ENCODE measurements at regions not wholly inside any gene's neighbourhood (a gene's known extent, or its start where the extent isn't known, plus 50 kb on each side); places are given as distances from the start of the nearest gene placed in this dataset.

DNA sequence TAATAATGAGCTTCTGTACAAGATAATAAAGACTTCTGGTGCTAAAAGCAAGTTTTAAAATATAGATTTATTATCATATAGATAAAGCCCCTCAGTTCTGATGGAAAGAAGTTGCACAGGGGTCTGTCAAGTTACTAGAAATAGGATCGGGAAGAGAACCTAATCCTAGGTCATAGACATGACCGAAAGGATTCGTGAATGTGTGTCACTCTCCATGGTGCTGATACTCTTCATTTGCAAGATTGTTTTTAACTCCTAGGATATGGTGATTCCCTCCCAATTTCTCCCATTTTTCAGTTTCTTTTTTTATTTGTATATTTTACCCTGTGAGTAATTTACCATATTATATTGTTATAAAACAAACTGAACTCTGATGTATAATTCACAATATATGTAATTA lies 58.9 kb upstream of the CTNNA2 start:
- Histone ChIP-seq H3K36me3 (replicated peaks in 1 of 2) (no peaks in the 10 kb centered on the region), H3K27ac (no peak overlapping the region), H3K4me3 (no peak overlapping the region), H3K27me3 (no peaks in the 10 kb centered on the region), H3K9me3 (replicated peaks in 1 of 3) (no peaks in the 10 kb centered on the region), H3K4me1 (replicated peaks in 1 of 2) (no peaks in the 10 kb centered on the region)
- 6 to 13% (median 8%) methylated on average over 3 of the region's 3 CpGs for WGBS, 4 donors
- TF ChIP-seq POLR2A (IDR thresholded peaks at IDR 0.05), result no peak
- TF ChIP-seq, protein P1, sequence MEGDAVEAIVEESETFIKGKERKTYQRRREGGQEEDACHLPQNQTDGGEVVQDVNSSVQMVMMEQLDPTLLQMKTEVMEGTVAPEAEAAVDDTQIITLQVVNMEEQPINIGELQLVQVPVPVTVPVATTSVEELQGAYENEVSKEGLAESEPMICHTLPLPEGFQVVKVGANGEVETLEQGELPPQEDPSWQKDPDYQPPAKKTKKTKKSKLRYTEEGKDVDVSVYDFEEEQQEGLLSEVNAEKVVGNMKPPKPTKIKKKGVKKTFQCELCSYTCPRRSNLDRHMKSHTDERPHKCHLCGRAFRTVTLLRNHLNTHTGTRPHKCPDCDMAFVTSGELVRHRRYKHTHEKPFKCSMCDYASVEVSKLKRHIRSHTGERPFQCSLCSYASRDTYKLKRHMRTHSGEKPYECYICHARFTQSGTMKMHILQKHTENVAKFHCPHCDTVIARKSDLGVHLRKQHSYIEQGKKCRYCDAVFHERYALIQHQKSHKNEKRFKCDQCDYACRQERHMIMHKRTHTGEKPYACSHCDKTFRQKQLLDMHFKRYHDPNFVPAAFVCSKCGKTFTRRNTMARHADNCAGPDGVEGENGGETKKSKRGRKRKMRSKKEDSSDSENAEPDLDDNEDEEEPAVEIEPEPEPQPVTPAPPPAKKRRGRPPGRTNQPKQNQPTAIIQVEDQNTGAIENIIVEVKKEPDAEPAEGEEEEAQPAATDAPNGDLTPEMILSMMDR (IDR thresholded peaks at IDR 0.05), result no peak
- intact Hi-C loops (cut with DNase I), result no loop called here
- DNase-seq, result no peak

DNA sequence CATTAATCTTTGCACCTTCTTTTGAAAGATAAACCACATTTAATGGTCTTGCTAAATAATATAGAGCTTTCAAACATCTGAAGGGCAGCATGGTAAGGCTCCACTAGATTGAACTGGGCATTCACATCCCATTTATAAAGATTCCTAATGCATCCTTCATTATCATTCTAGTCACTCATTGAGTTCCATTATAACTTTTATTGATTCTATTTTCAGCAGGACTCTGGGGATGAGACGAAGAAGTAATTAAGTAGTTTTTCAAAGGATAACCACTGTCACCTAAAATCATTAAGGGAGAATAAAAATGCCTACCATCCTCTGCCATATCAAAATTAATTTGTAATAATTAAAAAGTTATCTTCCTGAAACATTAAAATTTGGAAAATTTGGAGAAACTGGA lies 60.2 kb upstream of the CTNNA2 start:
- no peaks in the 10 kb centered on the region for H3K4me1 ChIP-seq (replicated peaks in 1 of 2)
- intact Hi-C loops (cut with DNase I), result no loop called here
- no peak for TF ChIP-seq POLR2A (IDR thresholded peaks at IDR 0.05)
- TF ChIP-seq, protein P1 (IDR thresholded peaks at IDR 0.05), result no peak
- no peak overlapping the region for H3K27ac ChIP-seq
- no peaks in the 10 kb centered on the region for H3K36me3 ChIP-seq (replicated peaks in 1 of 2)
- H3K27me3 ChIP-seq, result no peaks in the 10 kb centered on the region
- no peaks in the 10 kb centered on the region for H3K9me3 ChIP-seq (replicated peaks in 1 of 3)
- no peak for DNase-seq
- 61 to 83% (median 70%) methylated on average over 1 of the region's 1 CpG for WGBS, 4 donors
- no peak overlapping the region for H3K4me3 ChIP-seq

DNA sequence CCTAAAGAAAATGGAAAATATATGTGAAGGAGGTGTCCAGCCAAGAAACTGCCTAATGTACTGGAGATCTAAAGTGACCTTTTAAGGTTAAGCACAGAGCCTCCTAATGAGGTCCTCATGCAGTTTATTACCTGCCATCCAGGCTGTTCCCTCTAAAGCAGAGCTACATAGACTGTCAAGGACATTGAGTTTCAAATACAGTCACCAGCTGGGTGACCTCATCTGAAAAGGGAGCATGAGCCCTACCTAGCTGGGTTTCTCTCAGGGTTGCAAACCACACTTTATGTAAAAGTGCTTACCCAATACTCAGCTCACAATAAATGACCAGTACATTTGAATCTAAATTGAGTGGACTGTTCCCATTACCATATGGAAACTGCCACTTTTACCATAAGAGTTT lies 65.4 kb upstream of the CTNNA2 start:
- Histone ChIP-seq H3K4me1 (replicated peaks in 1 of 2) (no peaks in the 10 kb centered on the region), H3K27me3 (no peaks in the 10 kb centered on the region), H3K36me3 (replicated peaks in 1 of 2) (no peaks in the 10 kb centered on the region), H3K27ac (no peak overlapping the region), H3K4me3 (no peak overlapping the region), H3K9me3 (replicated peaks in 1 of 3) (no peaks in the 10 kb centered on the region)
- TF ChIP-seq, protein P1 (IDR thresholded peaks at IDR 0.05), result no peak
- no peak for TF ChIP-seq POLR2A (IDR thresholded peaks at IDR 0.05)
- DNase-seq, result peak in 1 of 7 donors; percentile 8
- intact Hi-C loops (cut with DNase I), result no loop called here

DNA sequence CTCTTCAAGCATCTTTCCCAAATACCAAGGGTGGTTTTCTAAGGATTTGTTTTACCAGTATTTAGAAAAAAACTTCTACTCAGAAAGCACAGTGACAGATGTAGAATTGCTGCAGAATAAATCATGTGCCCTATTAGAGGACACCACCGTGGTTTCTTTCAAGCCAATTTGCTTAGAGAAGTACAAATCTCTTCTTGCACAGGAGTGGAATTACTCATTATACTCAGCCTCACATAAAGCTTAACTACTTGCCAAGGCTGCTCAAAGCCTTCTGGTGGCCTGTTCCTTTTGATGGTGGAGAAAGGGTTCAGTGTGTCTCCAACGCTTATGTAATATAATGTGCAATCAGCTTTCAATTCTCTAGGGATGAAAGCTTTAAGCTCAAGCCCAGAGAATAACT lies 66.5 kb upstream of the CTNNA2 start:
- 45 to 55% (median 47%) methylated on average over 2 of the region's 2 CpGs for WGBS, 4 donors
- Histone ChIP-seq H3K4me1 (replicated peaks in 1 of 2) (no peaks in the 10 kb centered on the region), H3K9me3 (replicated peaks in 1 of 3) (no peaks in the 10 kb centered on the region), H3K4me3 (no peak overlapping the region), H3K27ac (no peak overlapping the region), H3K36me3 (replicated peaks in 1 of 2) (no peaks in the 10 kb centered on the region), H3K27me3 (no peaks in the 10 kb centered on the region)
- DNase-seq, result no peak
- TF ChIP-seq POLR2A (IDR thresholded peaks at IDR 0.05), result no peak
- intact Hi-C loops (cut with DNase I), result no loop called here

DNA sequence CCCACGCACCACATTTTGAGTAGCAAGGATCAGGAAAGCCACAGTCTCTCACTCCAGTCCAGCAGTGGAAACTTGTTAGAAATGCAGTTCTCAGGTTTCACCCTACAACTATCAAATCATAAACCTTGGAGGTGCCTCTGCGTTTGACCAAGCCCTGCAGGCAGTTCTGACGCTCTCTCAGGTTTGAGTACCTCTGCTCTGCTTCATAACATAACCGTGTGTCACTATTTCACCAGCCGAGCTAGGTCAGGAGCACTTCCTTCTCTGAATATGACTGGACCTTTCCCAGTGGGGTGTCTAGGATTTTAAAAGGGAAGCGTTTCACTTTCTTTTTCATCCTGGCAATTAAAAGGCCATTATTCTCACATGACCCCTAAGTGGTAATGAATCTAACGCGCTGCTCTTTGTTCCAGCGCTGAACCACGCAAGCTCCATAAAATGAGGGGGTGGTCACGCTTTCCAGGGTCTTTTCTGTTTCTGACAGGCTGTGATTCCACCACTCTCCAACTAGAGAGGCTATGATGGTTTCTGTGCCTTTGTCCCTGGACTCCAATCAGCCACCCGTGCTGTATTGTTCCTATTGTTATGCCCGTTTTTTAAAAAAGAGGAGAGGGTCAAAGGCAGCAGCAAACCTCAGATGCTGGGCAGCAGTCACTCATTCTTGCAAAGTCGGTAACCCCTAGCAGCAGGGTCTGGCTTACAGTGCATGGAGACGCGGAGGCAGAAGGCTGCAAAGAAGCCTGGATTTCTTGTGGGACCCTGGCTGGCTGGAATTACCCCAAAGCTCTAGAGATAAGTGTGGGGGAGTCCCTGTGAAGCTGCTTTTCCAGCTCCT lies 75.2 kb upstream of the CTNNA2 start:
- WGBS, 4 donors, result 50 to 63% (median 57%) methylated on average over 16 of the region's 16 CpGs
- Histone ChIP-seq H3K4me1 (replicated peaks in 1 of 2) (no peaks in the 10 kb centered on the region), H3K27ac (no peak overlapping the region), H3K4me3 (no peak overlapping the region), H3K36me3 (replicated peaks in 1 of 2) (no peaks in the 10 kb centered on the region), H3K27me3 (no peaks in the 10 kb centered on the region), H3K9me3 (replicated peaks in 1 of 3) (no peaks in the 10 kb centered on the region)
- no peak for DNase-seq
- TF ChIP-seq, protein P1 (IDR thresholded peaks at IDR 0.05), result no peak
- no peak for TF ChIP-seq POLR2A (IDR thresholded peaks at IDR 0.05)
- intact Hi-C loops (cut with DNase I), result no loop called here

All from adrenal gland (tissue), 9 donors.